ENCODE measurements at regions not wholly inside any gene's neighbourhood (a gene's known extent, or its start where the extent isn't known, plus 50 kb on each side); places are given as distances from the start of the nearest gene placed in this dataset.

GRCh38 chr15:93360976-93361375 is 272.0 kb upstream of the RGMA start:
- TF ChIP-seq CTCF (IDR thresholded peaks at IDR 0.05) (no peak), POLR2AphosphoS5 (IDR thresholded peaks at IDR 0.05) (no peak), POLR2A (IDR thresholded peaks at IDR 0.05) (no peak)
